K562 (cell line): ENCODE measurements at regions not wholly inside any gene's neighbourhood (a gene's known extent, or its start where the extent isn't known, plus 50 kb on each side); places are given as distances from the start of the nearest gene placed in this dataset.

ENCODE experiments used
- ATAC-seq: fragments of 200-7000 bp; cut with Tn5 transposase; 3 replicates; pipeline ENCODE4 v1.9.1; 2020; ENCODE audit warnings: moderate library complexity
- BruUV-seq: library from RNA; stranded (reverse); fragments of 400-500 nt; replicated peaks from 2 replicates; lab custom pipeline; 2021; lab: Mats Ljungman, UMichigan
- CTCF ChIA-PET: fragments of 300-600 bp; formaldehyde crosslinking; extraction: SDS; loops from one replicate; lab custom pipeline; 2021; ENCODE audit warnings: low intra/inter-chr PET ratio; lab: Yijun Ruan, JAX
- POLR2A ChIA-PET: fragments of 300-600, 350-650 bp; sonication (Branson Sonifier 250); formaldehyde crosslinking; extraction: SDS; loops from one replicate; lab custom pipeline; 2021; ENCODE audit warnings: antibody characterized with exemption, inconsistent platforms; lab: Yijun Ruan, JAX
- DNase-seq, 4 experiments: peaks; one replicate each; pipeline versions ENCODE4 v3.0.0 to v3.0.0-alpha.2; 2011 to 2018; ENCODE audit warnings: low spot score in 3 of 4, mixed read lengths in 3 of 4; ENCODE audit errors: extremely low read depth in 1 of 4
- FAIRE-seq: peaks from 2 replicates; lab custom pipeline; 2011; peaks lifted over from hg19 to GRCh38; lab: Jason Lieb, UNC
- H2AFZ ChIP-seq: 2 replicates; pipeline ENCODE4 v1.6.0; 2011; ENCODE audit warnings: low read depth, low read length, control low read depth, inconsistent platforms
- H3K27ac ChIP-seq: fragments of 200-600 bp; 3 replicates; pipeline ENCODE4 v1.8.0; 2011; ENCODE audit warnings: low read depth, mild to moderate bottlenecking, control low read depth, inconsistent platforms, low read length, moderate library complexity, mixed read lengths; ENCODE audit errors: extremely low read depth
- H3K27me3 ChIP-seq, 2 experiments: fragments of 300-600 bp in 1 of 2; 2 replicates in 1 of 2; 3 replicates in 1 of 2; pipeline versions ENCODE4 v1.6.0 to v1.8.0; 2011; ENCODE audit warnings: inconsistent platforms in 2 of 2, low read length in 2 of 2, mild to moderate bottlenecking in 1 of 2, mixed read lengths in 1 of 2, moderate library complexity in 1 of 2; ENCODE audit not compliant: control insufficient read depth in 2 of 2, insufficient read depth in 2 of 2
- H3K36me3 ChIP-seq: fragments of 300-600 bp; 3 replicates; pipeline ENCODE4 v1.8.0; 2011; ENCODE audit warnings: mild to moderate bottlenecking, low read length, inconsistent platforms; ENCODE audit not compliant: control insufficient read depth, insufficient read depth
- H3K4me1 ChIP-seq, 2 experiments: fragments of 200-600 bp in 1 of 2; replicated peaks in 1 of 2; 2 replicates in 1 of 2; 3 replicates in 1 of 2; pipeline versions ENCODE4 v1.5.1 to v1.8.0; 2011; ENCODE audit warnings: inconsistent platforms in 2 of 2, low read length in 2 of 2, mild to moderate bottlenecking in 1 of 2, mixed read lengths in 1 of 2, moderate library complexity in 1 of 2; ENCODE audit not compliant: control insufficient read depth in 2 of 2, insufficient read depth in 2 of 2
- H3K4me2 ChIP-seq: 2 replicates; pipeline ENCODE4 v1.6.1; 2011; ENCODE audit warnings: low read length, control low read depth, inconsistent platforms, mixed read lengths; ENCODE audit not compliant: insufficient read depth
- H3K4me3 ChIP-seq: fragments of 200-600 bp; sonication (generic), shearing (Covaris generic); 2 replicates; pipeline ENCODE4 v1.5.1; 2016; ENCODE audit warnings: control low read depth, inconsistent platforms
- H3K79me2 ChIP-seq: fragments of 200-600 bp; 3 replicates; pipeline ENCODE4 v1.8.0; 2011; ENCODE audit warnings: low read length, inconsistent platforms; ENCODE audit not compliant: control insufficient read depth, insufficient read depth
- H3K9ac ChIP-seq, 2 experiments: 2 replicates each; pipeline versions ENCODE4 v1.6.0 to v1.6.1; 2011; ENCODE audit warnings: low read depth in 2 of 2, low read length in 2 of 2, control low read depth in 1 of 2, inconsistent platforms in 1 of 2, mild to moderate bottlenecking in 1 of 2, mixed read lengths in 1 of 2; ENCODE audit not compliant: insufficient read depth in 1 of 2
- H3K9me1 ChIP-seq: one replicate; pipeline ENCODE4 v1.6.0; 2011; ENCODE audit warnings: inconsistent platforms, mild to moderate bottlenecking, low read length, moderate library complexity; ENCODE audit not compliant: control insufficient read depth, insufficient read depth
- H3K9me3 ChIP-seq: replicated peaks from 2 replicates; pipeline ENCODE4 v1.5.1; 2011; ENCODE audit warnings: low read depth, low read length, inconsistent platforms; ENCODE audit not compliant: control insufficient read depth, insufficient read depth
- H4K20me1 ChIP-seq: replicated peaks from 2 replicates; pipeline ENCODE4 v1.6.1; 2011; ENCODE audit warnings: low read length, inconsistent platforms, mixed read lengths; ENCODE audit not compliant: control insufficient read depth, insufficient read depth
- CREB1 ChIP-seq, 2 experiments: sonication (generic) in 1 of 2; formaldehyde crosslinking in 1 of 2; IDR thresholded peaks; 2 replicates each; pipeline versions ENCODE4 v1.6.1 to v1.8.0; 2012 to 2022; ENCODE audit warnings: inconsistent platforms in 1 of 2, mild to moderate bottlenecking in 1 of 2, missing genetic modification reagents in 1 of 2, moderate library complexity in 1 of 2
- PBX2 ChIP-seq, 2 experiments: IDR thresholded peaks in 1 of 2; conservative IDR thresholded peaks in 1 of 2; 2 replicates each; pipeline ENCODE4 v1.6.1; 2016; ENCODE audit warnings: low read depth in 2 of 2, mild to moderate bottlenecking in 1 of 2, missing compliant biosample characterization in 1 of 2, missing genetic modification characterization in 1 of 2, moderate library complexity in 1 of 2
- PML ChIP-seq: IDR thresholded peaks from 2 replicates; pipeline ENCODE4 v1.6.1; 2012; ENCODE audit warnings: low read length, inconsistent platforms
- RAD21 ChIP-seq, 2 experiments: fragments of 250-450 bp in 1 of 2; fragments of 450-650 bp in 1 of 2; sonication (Bioruptor Pico) in 1 of 2; formaldehyde crosslinking in 1 of 2; IDR thresholded peaks in 1 of 2; conservative IDR thresholded peaks in 1 of 2; 2 replicates each; pipeline versions ENCODE4 v1.4.0 to v1.8.0; 2020 to 2022; ENCODE audit warnings: mild to moderate bottlenecking in 2 of 2, moderate library complexity in 1 of 2
- ZNF75A ChIP-seq: fragments of 450-650 bp; formaldehyde crosslinking; IDR thresholded peaks from 2 replicates; pipeline ENCODE4 v1.4.0; 2020; ENCODE audit warnings: mild to moderate bottlenecking
- WGBS: fragments of 100-300 bp; shearing (Covaris generic); methylation state at CpG from one replicate; pipeline ENCODE4 v1.1.6; 2016; ENCODE audit warnings: low coverage, mixed read lengths; ENCODE audit not compliant: insufficient coverage; ENCODE audit errors: missing lambda C conversion rate; 5-methylcytosine and 5-hydroxymethylcytosine counted together
- in situ Hi-C: fragments of 300-500 bp; cut with MboI; formaldehyde crosslinking; loops from 4 replicates; pipeline ENCODE4 v1.15.0; 2018; ENCODE audit warnings: inconsistent platforms, mixed read lengths
- intact Hi-C: fragments of 100-400 bp; cut with micrococcal nuclease; formaldehyde crosslinking; loops from 2 replicates; pipeline ENCODE4 v1.14.2; 2022
- TF ChIP-seq, protein P1 (sequence below): fragments of 250-450 bp; sonication (Bioruptor Pico); IDR thresholded peaks from 2 replicates; pipeline ENCODE4 v1.8.0; 2022; ENCODE audit warnings: inconsistent platforms, mild to moderate bottlenecking, moderate library complexity, borderline replicate concordance
- TF ChIP-seq, protein P2 (sequence below): fragments of 250-450 bp; sonication (Bioruptor Pico); IDR thresholded peaks from 2 replicates; pipeline ENCODE4 v1.4.0; 2020

DNA sequence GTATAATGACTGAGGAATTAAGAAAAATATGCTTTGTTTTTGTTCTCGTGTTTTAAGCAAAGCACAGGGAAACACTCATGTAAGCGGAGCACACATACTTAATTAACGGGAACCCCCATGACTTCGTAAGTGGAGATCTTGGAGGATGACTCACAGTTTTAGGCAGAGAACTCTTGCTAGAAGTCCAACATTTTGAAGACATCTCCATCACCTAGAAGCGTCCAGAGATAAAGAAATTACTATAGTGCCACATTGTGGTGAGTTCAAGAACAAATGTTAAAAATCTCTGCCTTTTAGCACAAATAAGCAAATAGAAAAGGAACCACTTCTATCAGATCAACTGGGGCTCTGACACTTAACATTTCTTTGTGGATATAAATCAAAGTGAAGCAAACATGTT is 194.1 kb upstream of the ARHGEF26 start:
- no peaks in the 10 kb centered on the region for H3K9me3 ChIP-seq
- in situ Hi-C loops: no loop called here
- WGBS: 3% methylated on average over 5 of the region's 5 CpGs
- H3K4me3 ChIP-seq: no peak overlapping the region
- ChIA-PET CTCF (no interaction called here), POLR2A (no interaction called here)
- 0 out of 4 replicates have a peak, but pooled peaks of 1 of the 2 experiments have one; percentile 23 for TF ChIP-seq RAD21 (CRISPR knock-in tag; conservative IDR thresholded peaks at IDR 0.05 in 1 of 2, IDR thresholded peaks at IDR 0.05 in 1 of 2)
- TF ChIP-seq CREB1 (IDR thresholded peaks at IDR 0.05): no peak
- no peak for TF ChIP-seq CREB1 (CRISPR knock-in tag; IDR thresholded peaks at IDR 0.05)
- no peak overlapping the region for H3K4me2 ChIP-seq
- DNase-seq: peak in 1 of 4 experiments; percentile 4
- H3K4me1 ChIP-seq: no peaks in the 10 kb centered on the region
- H2AFZ ChIP-seq: no peak overlapping the region
- ATAC-seq: no peak
- H3K36me3 ChIP-seq: no peaks in the 10 kb centered on the region
- intact Hi-C loops: no loop called here
- no peak overlapping the region for H3K27ac ChIP-seq
- H3K9me1 ChIP-seq: no peaks in the 10 kb centered on the region
- H4K20me1 ChIP-seq: no peaks in the 10 kb centered on the region
- H3K9ac ChIP-seq: no peak overlapping the region
- H3K79me2 ChIP-seq: no peaks in the 10 kb centered on the region
- BruUV-seq: no TSS peak
- no peak for FAIRE-seq
- H3K27me3 ChIP-seq: no peaks in the 10 kb centered on the region

DNA sequence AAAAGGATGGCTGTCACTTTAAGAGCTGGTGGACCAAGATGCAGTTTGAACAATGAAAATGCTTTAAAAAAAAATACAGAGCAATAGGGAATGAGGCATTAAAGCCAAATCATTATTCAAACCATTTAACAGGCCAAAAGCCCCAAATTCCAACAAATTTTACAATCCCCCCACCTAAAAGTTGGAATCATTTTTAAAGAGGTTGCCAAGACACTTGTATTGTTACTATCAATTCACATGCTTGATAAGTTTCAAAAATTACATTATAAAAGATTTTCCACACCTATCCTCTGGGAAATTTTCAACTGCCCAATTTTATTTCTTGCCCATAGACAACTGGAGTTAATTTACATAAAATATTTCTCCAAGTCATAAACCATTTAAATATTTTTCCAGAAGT is 192.3 kb upstream of the ARHGEF26 start:
- no peaks in the 10 kb centered on the region for H3K4me1 ChIP-seq
- no peaks in the 10 kb centered on the region for H3K27me3 ChIP-seq
- intact Hi-C loops (no loop called here), in situ Hi-C loops (no loop called here)
- no peaks in the 10 kb centered on the region for H3K9me3 ChIP-seq
- H2AFZ ChIP-seq: no peak overlapping the region
- POLR2A ChIA-PET: no interaction called here
- ATAC-seq (no peak), DNase-seq (no peak), FAIRE-seq (no peak)
- H3K36me3 ChIP-seq: no peaks in the 10 kb centered on the region
- no peaks in the 10 kb centered on the region for H4K20me1 ChIP-seq
- H3K79me2 ChIP-seq: no peaks in the 10 kb centered on the region
- BruUV-seq: no TSS peak
- no peak overlapping the region for H3K27ac ChIP-seq
- H3K4me2 ChIP-seq: no peak overlapping the region
- no peaks in the 10 kb centered on the region for H3K9me1 ChIP-seq
- H3K9ac ChIP-seq: no peak overlapping the region
- CTCF ChIA-PET: no interaction called here
- no peak overlapping the region for H3K4me3 ChIP-seq
- TF ChIP-seq ZNF75A (no peak), PBX2 (CRISPR knock-in tag; IDR thresholded peaks at IDR 0.05; ENCODE audit: low read depth) (no peak), PBX2 (tag; conservative IDR thresholded peaks at IDR 0.05; ENCODE audit: low read depth) (no peak), PML (no peak)
- TF ChIP-seq, protein P1, sequence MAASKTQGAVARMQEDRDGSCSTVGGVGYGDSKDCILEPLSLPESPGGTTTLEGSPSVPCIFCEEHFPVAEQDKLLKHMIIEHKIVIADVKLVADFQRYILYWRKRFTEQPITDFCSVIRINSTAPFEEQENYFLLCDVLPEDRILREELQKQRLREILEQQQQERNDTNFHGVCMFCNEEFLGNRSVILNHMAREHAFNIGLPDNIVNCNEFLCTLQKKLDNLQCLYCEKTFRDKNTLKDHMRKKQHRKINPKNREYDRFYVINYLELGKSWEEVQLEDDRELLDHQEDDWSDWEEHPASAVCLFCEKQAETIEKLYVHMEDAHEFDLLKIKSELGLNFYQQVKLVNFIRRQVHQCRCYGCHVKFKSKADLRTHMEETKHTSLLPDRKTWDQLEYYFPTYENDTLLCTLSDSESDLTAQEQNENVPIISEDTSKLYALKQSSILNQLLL: no peak
- TF ChIP-seq, protein P2, sequence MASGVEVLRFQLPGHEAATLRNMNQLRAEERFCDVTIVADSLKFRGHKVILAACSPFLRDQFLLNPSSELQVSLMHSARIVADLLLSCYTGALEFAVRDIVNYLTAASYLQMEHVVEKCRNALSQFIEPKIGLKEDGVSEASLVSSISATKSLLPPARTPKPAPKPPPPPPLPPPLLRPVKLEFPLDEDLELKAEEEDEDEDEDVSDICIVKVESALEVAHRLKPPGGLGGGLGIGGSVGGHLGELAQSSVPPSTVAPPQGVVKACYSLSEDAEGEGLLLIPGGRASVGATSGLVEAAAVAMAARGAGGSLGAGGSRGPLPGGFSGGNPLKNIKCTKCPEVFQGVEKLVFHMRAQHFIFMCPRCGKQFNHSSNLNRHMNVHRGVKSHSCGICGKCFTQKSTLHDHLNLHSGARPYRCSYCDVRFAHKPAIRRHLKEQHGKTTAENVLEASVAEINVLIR (CRISPR knock-in tag): no peak
